HG02571 (cell line): ENCODE measurements at regions not wholly inside any gene's neighbourhood (a gene's known extent, or its start where the extent isn't known, plus 50 kb on each side); places are given as distances from the start of the nearest gene placed in this dataset.

Experiments
- ATAC-seq: cut with Tn5 transposase; IDR thresholded peaks from one replicate; pipeline ENCODE4 v1.9.1; 2021; ENCODE audit warnings: mild to moderate bottlenecking, moderate library complexity; ENCODE audit not compliant: unreplicated experiment

DNA sequence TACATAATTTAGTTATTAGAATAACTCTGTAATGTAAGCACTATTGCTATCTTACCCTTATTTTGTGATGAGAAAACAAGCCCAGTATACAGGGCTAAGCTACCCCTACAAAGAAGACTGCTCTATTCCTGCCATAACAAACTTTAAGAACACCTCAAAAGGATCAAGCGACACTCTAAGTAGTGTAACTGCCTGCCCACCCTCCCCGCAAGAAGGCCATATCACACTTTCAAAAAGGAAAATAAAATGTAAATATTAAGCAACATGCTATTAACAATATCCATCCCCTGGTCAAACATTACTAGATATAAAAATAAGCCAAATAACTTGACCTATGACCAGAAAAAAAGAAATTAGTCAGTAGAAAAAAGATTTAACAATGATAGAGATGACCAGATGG lies 741.7 kb upstream of the CNTNAP5 start:
- no peak for ATAC-seq

DNA sequence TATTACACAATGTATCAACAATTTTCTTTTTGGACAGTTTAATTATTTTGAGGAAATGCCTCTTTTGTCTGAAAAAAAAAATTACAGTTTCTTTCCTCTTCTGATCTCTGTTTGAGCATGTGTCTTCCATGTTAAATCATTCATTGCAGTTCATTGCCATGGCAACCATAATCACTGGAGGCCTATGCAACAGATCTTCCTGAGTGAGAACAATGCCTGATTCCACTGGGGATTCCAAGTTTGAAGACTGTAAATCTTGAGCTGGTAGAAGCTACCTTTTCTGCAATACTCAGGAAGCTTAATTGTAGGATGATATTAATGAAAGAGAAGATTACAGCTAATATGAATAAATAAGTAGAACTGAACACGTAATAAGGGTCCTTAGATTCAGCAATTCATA lies 721.4 kb upstream of the CNTNAP5 start:
- ATAC-seq, result no peak
